ENCODE measurements at regions not wholly inside any gene's neighbourhood (a gene's known extent, or its start where the extent isn't known, plus 50 kb on each side); places are given as distances from the start of the nearest gene placed in this dataset.

DNA sequence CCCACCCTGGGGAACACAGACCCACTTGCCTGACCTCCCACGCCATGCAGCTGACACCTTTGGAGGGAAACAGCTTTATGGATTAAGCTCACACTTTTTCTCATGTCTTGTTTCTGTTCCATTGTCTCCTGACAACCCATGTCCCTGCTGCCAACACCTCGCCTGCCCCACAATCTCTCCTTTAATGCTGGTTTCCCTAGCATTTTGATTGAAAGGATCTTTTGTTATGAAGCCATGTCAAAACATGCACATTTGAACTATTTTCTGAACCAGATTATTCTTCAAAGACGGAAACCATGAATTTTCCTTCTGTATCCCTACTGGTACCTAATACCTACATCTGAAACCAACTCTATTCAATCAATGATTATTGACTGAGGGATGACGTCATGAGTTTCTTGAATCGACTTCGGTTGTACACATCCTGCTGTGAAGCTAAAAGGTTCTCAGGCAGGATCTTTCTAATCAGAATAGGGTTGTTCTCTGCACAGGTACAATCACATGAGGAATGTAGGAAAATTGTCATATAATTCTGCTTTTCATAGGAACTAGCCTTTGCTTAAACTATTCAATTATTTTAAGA lies 106.2 kb upstream of the NEBL start:
- DNase-seq = no peak
- in situ Hi-C loops (cut with HindIII; ENCODE audit: low pct_ligation_motif_present, low pct_unique_long_range_greater_than_20kb, low sequenced_read_pairs) = no loop called here

- no peak for DNase-seq
- in situ Hi-C loops (cut with HindIII; ENCODE audit: low pct_ligation_motif_present, low pct_unique_long_range_greater_than_20kb, low sequenced_read_pairs) = no loop called here
These were observed 105.2 kb upstream of the NEBL start for GRCh38 chr10:21002091-21002878.

GRCh38 chr10:20999699-21000098 lies 102.6 kb upstream of the NEBL start:
- DNase-seq = no peak

DNA sequence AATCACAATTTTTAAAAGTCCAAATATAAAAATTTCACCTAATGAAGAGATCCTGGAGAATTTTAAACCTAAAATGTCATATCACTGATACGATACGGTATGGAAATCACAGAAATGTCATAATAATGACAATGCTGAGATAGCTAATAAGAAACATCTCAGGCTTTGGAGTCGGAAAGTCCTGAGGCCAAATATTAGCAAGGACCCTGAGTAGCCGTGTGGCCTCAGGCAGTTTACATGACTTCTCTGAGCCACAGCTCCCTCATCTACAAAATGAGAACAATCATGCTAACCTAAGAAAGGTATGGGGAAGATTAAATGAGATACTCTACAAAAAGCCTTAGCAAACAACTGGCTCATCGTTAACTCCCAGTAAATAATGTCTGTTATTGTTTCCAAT lies 100.9 kb upstream of the NEBL start:
- in situ Hi-C loops (cut with HindIII; ENCODE audit: low pct_ligation_motif_present, low pct_unique_long_range_greater_than_20kb, low sequenced_read_pairs) = no loop called here
- DNase-seq = no peak

More at GRCh38 chr10:20999699-21000098, 102.6 kb upstream of the NEBL start:
- in situ Hi-C loops (cut with HindIII; ENCODE audit: low pct_ligation_motif_present, low pct_unique_long_range_greater_than_20kb, low sequenced_read_pairs) = no loop called here

- no peak for DNase-seq
- in situ Hi-C loops (cut with HindIII; ENCODE audit: low pct_ligation_motif_present, low pct_unique_long_range_greater_than_20kb, low sequenced_read_pairs) = no loop called here
These were observed 98.2 kb upstream of the NEBL start for GRCh38 chr10:20995123-20995987.

DNA sequence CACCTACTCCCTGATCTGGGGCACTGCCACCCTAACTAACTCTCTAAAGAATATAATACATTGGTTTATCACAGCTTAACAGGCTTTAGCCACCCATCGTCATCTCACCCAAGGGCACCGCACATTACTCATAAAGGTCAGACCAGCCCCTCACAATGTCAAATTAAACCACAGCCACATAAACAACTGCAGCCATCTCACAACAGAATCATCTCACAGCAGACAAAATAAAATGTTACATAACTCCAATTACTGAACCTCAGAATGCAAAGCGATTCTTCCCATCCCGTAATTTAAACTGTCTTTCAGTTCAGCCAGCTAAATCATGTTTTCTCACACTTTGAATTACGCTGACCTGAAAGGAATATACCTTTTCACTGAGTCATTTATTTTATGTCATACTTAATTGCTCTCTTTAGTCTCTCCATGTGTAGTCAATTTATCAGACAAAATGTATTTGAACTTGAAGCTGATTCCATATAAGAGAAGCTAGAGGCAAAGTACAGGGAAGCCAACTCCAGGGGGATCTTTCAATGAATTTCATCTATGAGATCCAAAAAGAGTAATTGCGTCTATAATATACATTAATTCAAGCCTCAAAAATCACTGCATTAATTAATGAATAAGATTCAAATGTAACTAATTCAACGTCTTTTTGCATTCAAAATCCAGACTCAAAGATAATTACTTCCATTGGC lies 96.9 kb upstream of the NEBL start:
- no peak for DNase-seq
- in situ Hi-C loops (cut with HindIII; ENCODE audit: low pct_ligation_motif_present, low pct_unique_long_range_greater_than_20kb, low sequenced_read_pairs) = no loop called here

- in situ Hi-C loops (cut with HindIII; ENCODE audit: low pct_ligation_motif_present, low pct_unique_long_range_greater_than_20kb, low sequenced_read_pairs) = no loop called here
These were observed 96.3 kb upstream of the NEBL start for GRCh38 chr10:20993389-20993788.

DNA sequence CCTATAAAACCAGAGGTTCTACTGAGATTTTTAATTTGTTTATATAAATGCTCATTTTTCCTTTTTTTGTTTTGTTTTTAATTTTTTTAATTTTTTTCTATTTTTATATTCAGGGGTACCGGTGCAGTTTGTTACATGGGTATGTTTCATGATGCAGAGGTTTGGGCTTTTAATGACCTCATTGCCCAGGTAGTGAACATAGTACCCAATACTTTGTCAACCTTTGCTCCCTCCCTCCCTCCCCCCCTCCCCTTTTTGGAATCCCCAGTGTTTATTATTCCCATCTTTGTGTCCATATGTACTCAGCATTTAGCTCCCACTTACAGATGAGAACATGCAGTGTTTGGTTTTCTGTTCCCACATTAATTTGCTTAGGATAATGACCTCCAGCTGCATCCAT lies 94.4 kb upstream of the NEBL start:
- in situ Hi-C loops (cut with HindIII; ENCODE audit: low pct_ligation_motif_present, low pct_unique_long_range_greater_than_20kb, low sequenced_read_pairs) = no loop called here
- DNase-seq = no peak

More at GRCh38 chr10:20993389-20993788, 96.3 kb upstream of the NEBL start:
- no peak for DNase-seq

GRCh38 chr10:20990604-20991003 lies 93.5 kb upstream of the NEBL start:
- DNase-seq = no peak
- in situ Hi-C loops (cut with HindIII; ENCODE audit: low pct_ligation_motif_present, low pct_unique_long_range_greater_than_20kb, low sequenced_read_pairs) = no loop called here

GRCh38 chr10:20988357-20988983 lies 91.4 kb upstream of the NEBL start:
- no peak for DNase-seq
- in situ Hi-C loops (cut with HindIII; ENCODE audit: low pct_ligation_motif_present, low pct_unique_long_range_greater_than_20kb, low sequenced_read_pairs) = no loop called here

DNA sequence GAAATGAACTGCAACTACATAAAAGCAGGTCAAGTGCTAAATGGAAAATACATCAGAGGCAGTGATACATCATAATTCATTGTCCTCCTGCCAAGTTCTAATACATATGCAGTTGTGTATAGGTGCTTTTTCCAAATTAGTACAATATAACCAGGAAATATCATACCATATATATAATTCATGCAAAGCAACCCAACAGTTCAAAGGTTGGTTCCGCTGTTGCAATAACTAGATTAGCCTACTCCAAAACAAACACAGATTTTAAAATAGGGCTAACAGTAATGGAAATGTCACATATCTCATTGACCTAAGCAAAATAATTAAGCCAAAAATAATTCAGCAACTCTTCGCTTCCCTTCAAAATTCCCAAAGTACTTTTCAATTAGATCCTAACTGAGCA lies 88.9 kb upstream of the NEBL start:
- in situ Hi-C loops (cut with HindIII; ENCODE audit: low pct_ligation_motif_present, low pct_unique_long_range_greater_than_20kb, low sequenced_read_pairs) = no loop called here
- DNase-seq = no peak

- in situ Hi-C loops (cut with HindIII; ENCODE audit: low pct_ligation_motif_present, low pct_unique_long_range_greater_than_20kb, low sequenced_read_pairs) = no loop called here
- DNase-seq = no peak
These were observed 87.6 kb upstream of the NEBL start for GRCh38 chr10:20984662-20985061.

GRCh38 chr10:20981419-20981953 lies 84.4 kb upstream of the NEBL start:
- no peak for DNase-seq
- in situ Hi-C loops (cut with HindIII; ENCODE audit: low pct_ligation_motif_present, low pct_unique_long_range_greater_than_20kb, low sequenced_read_pairs) = no loop called here

GRCh38 chr10:20978617-20979016 lies 81.5 kb upstream of the NEBL start:
- DNase-seq = no peak
- in situ Hi-C loops (cut with HindIII; ENCODE audit: low pct_ligation_motif_present, low pct_unique_long_range_greater_than_20kb, low sequenced_read_pairs) = no loop called here

GRCh38 chr10:20977300-20977699 lies 80.2 kb upstream of the NEBL start:
- no peak for DNase-seq
- in situ Hi-C loops (cut with HindIII; ENCODE audit: low pct_ligation_motif_present, low pct_unique_long_range_greater_than_20kb, low sequenced_read_pairs) = no loop called here

DNA sequence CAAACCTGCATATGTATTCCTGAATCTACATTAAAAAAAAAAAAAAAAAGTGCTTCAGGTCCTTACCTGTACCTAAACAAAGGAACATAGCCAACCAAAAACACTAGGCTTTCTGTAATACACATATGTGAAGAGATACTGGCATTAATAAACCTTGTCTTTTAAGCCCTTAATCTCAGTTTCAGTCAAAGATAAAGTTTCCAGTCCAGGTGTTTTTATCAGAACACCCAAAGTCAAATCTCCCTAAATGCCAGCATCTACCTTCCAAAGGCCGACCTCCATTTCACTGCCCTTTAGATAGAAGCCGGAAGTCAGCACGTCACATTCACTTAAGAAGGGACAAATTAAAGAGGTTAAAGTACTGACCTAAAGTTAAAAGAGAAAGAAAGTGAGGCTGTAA lies 79.8 kb upstream of the NEBL start:
- DNase-seq = no peak
- in situ Hi-C loops (cut with HindIII; ENCODE audit: low pct_ligation_motif_present, low pct_unique_long_range_greater_than_20kb, low sequenced_read_pairs) = no loop called here

GRCh38 chr10:20976390-20976789 lies 79.3 kb upstream of the NEBL start:
- in situ Hi-C loops (cut with HindIII; ENCODE audit: low pct_ligation_motif_present, low pct_unique_long_range_greater_than_20kb, low sequenced_read_pairs) = no loop called here
- DNase-seq = no peak

DNA sequence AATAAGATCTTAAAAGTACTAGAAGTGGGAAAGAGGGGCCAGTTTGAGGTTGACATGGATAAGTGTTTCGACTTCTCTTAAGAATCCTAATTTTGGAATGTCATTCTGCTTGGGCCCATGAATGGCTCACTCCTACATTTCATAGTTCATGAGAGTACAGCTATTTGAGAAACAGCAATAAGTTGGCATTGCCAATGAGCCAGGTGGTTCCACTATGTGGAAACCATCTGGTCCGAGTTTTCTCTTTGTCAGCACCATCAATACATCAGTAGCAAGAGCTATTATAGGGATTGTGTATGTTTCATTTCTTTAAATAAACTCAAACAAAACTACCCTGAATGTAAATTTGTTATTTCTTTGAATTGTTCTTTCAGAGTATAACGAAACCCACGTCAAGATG lies 78.1 kb upstream of the NEBL start:
- in situ Hi-C loops (cut with HindIII; ENCODE audit: low pct_ligation_motif_present, low pct_unique_long_range_greater_than_20kb, low sequenced_read_pairs) = no loop called here
- no peak for DNase-seq

All from ACHN (cell line).